CD4-positive, CD25-positive, alpha-beta regulatory T cell (primary cell): ENCODE measurements at regions not wholly inside any gene's neighbourhood (a gene's known extent, or its start where the extent isn't known, plus 50 kb on each side); places are given as distances from the start of the nearest gene placed in this dataset.

Experiments
- ATAC-seq, 2 donors: fragments of 150-1000 bp; cut with Tn5 transposase; one replicate each; pipeline ENCODE4 v1.10.0; 2021; ENCODE audit warnings: low read depth in 2 of 2, moderate number of reproducible peaks in 2 of 2, moderate library complexity in 1 of 2
- DNase-seq, 3 donors: peaks; one replicate each; pipeline versions ENCODE4 v3.0.0 to v3.0.0-alpha.2; 2012 to 2022; ENCODE audit warnings: mixed read lengths in 1 of 3
- H3K27ac ChIP-seq: one replicate; pipeline ENCODE4 v1.7.0; 2013; ENCODE audit warnings: mild to moderate bottlenecking, low read length; ENCODE audit not compliant: insufficient read depth, poor library complexity, severe bottlenecking
- H3K27me3 ChIP-seq: one replicate; pipeline ENCODE4 v1.7.0; 2013; ENCODE audit warnings: low read length; ENCODE audit not compliant: control insufficient read depth, insufficient read depth
- H3K36me3 ChIP-seq: one replicate; pipeline ENCODE4 v1.7.0; 2013; ENCODE audit warnings: mild to moderate bottlenecking, low read length, moderate library complexity; ENCODE audit not compliant: control insufficient read depth, insufficient read depth
- H3K4me1 ChIP-seq: 2 replicates; pipeline ENCODE4 v1.7.0; 2013; ENCODE audit warnings: mild to moderate bottlenecking, low read length; ENCODE audit not compliant: insufficient read depth, control insufficient read depth, poor library complexity, severe bottlenecking
- H3K4me3 ChIP-seq: one replicate; pipeline ENCODE4 v1.7.0; 2013; ENCODE audit warnings: low read depth, mild to moderate bottlenecking, low read length, moderate library complexity
- H3K9me3 ChIP-seq, 2 experiments: 1 replicate in 1 of 2; 2 replicates in 1 of 2; pipeline ENCODE4 v1.7.0; 2013; ENCODE audit warnings: low read length in 2 of 2, mild to moderate bottlenecking in 1 of 2, moderate library complexity in 1 of 2; ENCODE audit not compliant: control insufficient read depth in 2 of 2
- H3K27ac Mint-ChIP-seq, 3 donors: one replicate each; pipeline ENCODE4 v1.8.0; 2020 to 2022; ENCODE audit warnings: mild to moderate bottlenecking in 3 of 3, mixed read lengths in 3 of 3, moderate library complexity in 2 of 3
- H3K27me3 Mint-ChIP-seq: one replicate; pipeline ENCODE4 v1.8.0; 2022; ENCODE audit warnings: mild to moderate bottlenecking, mixed read lengths
- H3K36me3 Mint-ChIP-seq: one replicate; pipeline ENCODE4 v1.8.0; 2020; ENCODE audit warnings: mixed read lengths
- H3K4me1 Mint-ChIP-seq, 4 donors: one replicate each; pipeline ENCODE4 v1.8.0; 2020 to 2022; ENCODE audit warnings: mixed read lengths in 4 of 4, mild to moderate bottlenecking in 1 of 4
- H3K4me3 Mint-ChIP-seq, 4 donors: one replicate each; pipeline ENCODE4 v1.8.0; 2020 to 2022; ENCODE audit warnings: mild to moderate bottlenecking in 4 of 4, mixed read lengths in 4 of 4, moderate library complexity in 3 of 4
- H3K9me3 Mint-ChIP-seq, 7 donors: one replicate each; pipeline ENCODE4 v1.8.0; 2020 to 2022; ENCODE audit warnings: mixed read lengths in 7 of 7, mild to moderate bottlenecking in 3 of 7, moderate library complexity in 2 of 7

DNA sequence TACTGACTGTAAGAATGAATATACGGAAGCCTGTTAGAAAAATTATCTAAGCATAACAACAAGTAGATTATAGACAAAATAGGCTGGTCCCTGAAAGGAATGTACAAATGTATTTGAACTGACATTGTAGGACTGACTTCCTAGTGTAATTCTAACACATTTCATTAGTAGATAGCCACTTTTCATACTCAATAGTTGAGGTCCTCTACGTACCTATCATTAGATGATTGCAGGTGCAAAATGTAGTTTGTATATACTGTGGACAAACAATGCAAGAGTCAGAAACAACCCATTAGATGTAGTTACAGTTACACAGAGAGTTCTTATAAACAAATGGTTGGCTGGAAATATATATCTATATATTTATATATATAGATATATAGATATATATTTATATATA, 402.3 kb upstream of the SLITRK6 start:
- no peaks in the 10 kb centered on the region for H3K4me1 Mint-ChIP-seq
- no peaks in the 10 kb centered on the region for H3K9me3 ChIP-seq
- H3K9me3 Mint-ChIP-seq: peaks cover 0 to 2% (median 0%) of the 10 kb centered on the region in 7 donors
- H3K36me3 ChIP-seq: no peaks in the 10 kb centered on the region
- H3K27ac Mint-ChIP-seq: no peak overlapping the region
- H3K4me3 Mint-ChIP-seq: no peak overlapping the region
- ATAC-seq (no peak), DNase-seq (peak in 1 of 3 donors; percentile 1)
- H3K4me3 ChIP-seq: no peak overlapping the region
- no peaks in the 10 kb centered on the region for H3K4me1 ChIP-seq
- H3K27me3 Mint-ChIP-seq: no peaks in the 10 kb centered on the region
- no peak overlapping the region for H3K27ac ChIP-seq
- H3K36me3 Mint-ChIP-seq: no peaks in the 10 kb centered on the region
- no peaks in the 10 kb centered on the region for H3K27me3 ChIP-seq

DNA sequence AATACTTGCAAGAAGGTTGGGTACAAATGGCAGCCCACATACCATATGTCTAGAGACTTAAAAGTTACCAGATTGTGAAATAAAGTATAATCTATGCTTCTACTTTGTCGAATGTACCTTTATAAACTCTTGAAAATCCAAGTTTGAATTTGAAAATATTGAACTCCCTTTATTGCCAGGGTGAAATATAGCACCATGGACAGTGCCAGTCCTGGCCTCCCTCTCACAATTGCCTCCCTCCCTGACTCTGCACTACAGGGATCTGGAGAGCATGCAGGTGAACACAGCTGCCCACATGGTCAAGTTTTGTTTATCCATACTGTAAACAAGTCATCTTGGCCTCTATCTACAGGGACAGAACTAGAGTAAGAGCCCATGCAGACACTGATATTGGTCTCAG, 394.1 kb upstream of the SLITRK6 start:
- H3K4me1 ChIP-seq: no peaks in the 10 kb centered on the region
- no peaks in the 10 kb centered on the region for H3K27me3 ChIP-seq
- Mint-ChIP-seq H3K27ac (no peak overlapping the region), H3K4me3 (no peak overlapping the region), H3K4me1 (no peaks in the 10 kb centered on the region), H3K9me3 (peaks cover 4 to 17% (median 9%) of the 10 kb centered on the region in 7 donors), H3K27me3 (no peaks in the 10 kb centered on the region), H3K36me3 (no peaks in the 10 kb centered on the region)
- no peak overlapping the region for H3K4me3 ChIP-seq
- H3K36me3 ChIP-seq: no peaks in the 10 kb centered on the region
- ATAC-seq: no peak
- H3K27ac ChIP-seq: no peak overlapping the region
- no peaks in the 10 kb centered on the region for H3K9me3 ChIP-seq
- no peak for DNase-seq

DNA sequence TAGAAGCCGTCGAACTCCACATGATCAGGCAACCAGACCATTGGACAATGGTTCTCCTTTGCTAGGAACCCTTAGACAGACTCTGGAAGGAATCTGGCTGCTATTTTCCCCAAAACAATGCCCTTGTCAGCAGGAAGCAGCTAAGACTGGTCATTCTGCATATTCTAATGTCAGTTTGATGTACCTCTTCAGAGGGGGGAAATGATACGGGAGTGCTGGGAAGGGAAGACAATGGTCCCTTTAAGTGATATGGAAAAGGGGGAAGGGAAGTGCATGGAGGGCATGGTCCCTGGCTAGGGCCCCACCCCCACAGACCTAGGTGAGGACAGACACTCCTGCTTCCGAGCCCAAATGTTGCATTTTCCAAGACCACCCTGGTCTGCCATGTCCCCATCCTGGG, 389.0 kb upstream of the SLITRK6 start:
- H3K36me3 ChIP-seq: no peaks in the 10 kb centered on the region
- Mint-ChIP-seq H3K27me3 (no peaks in the 10 kb centered on the region), H3K4me3 (no peak overlapping the region), H3K36me3 (no peaks in the 10 kb centered on the region), H3K27ac (no peak overlapping the region), H3K9me3 (peaks cover 0 to 16% (median 9%) of the 10 kb centered on the region in 7 donors), H3K4me1 (no peaks in the 10 kb centered on the region)
- H3K27ac ChIP-seq: no peak overlapping the region
- H3K4me1 ChIP-seq: no peaks in the 10 kb centered on the region
- no peaks in the 10 kb centered on the region for H3K9me3 ChIP-seq
- H3K27me3 ChIP-seq: no peaks in the 10 kb centered on the region
- DNase-seq (no peak), ATAC-seq (no peak)
- H3K4me3 ChIP-seq: no peak overlapping the region

DNA sequence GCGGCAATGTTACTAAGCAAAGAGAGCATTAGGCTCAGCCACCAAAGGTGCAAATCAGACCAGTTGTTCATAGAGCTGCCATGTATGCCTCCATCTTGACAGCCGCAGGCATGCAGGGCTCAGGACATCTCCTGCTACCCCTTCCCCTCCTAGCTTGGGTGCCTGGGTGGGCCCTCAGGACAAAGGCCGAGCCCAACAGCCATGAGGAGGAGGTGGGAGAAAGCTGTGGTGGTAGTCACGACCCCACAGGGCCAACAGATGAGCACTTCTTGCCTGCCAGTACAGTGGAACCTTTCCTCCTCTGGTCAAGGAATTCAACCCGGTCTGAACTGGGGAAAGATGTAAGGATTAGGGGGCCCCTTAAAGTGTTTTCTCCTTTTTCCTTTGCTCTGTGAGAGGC, 386.4 kb upstream of the SLITRK6 start:
- H3K4me3 ChIP-seq: no peak overlapping the region
- H3K9me3 ChIP-seq: peaks cover 2 to 9% of the 10 kb centered on the region in 2 experiments
- H3K36me3 ChIP-seq: no peaks in the 10 kb centered on the region
- H3K36me3 Mint-ChIP-seq: no peaks in the 10 kb centered on the region
- no peaks in the 10 kb centered on the region for H3K27me3 ChIP-seq
- H3K9me3 Mint-ChIP-seq: peaks cover 0 to 16% (median 9%) of the 10 kb centered on the region in 7 donors
- H3K4me1 Mint-ChIP-seq: no peaks in the 10 kb centered on the region
- no peak overlapping the region for H3K27ac Mint-ChIP-seq
- H3K4me3 Mint-ChIP-seq: no peak overlapping the region
- no peak overlapping the region for H3K27ac ChIP-seq
- H3K27me3 Mint-ChIP-seq: no peaks in the 10 kb centered on the region
- DNase-seq (no peak), ATAC-seq (no peak)
- no peaks in the 10 kb centered on the region for H3K4me1 ChIP-seq

DNA sequence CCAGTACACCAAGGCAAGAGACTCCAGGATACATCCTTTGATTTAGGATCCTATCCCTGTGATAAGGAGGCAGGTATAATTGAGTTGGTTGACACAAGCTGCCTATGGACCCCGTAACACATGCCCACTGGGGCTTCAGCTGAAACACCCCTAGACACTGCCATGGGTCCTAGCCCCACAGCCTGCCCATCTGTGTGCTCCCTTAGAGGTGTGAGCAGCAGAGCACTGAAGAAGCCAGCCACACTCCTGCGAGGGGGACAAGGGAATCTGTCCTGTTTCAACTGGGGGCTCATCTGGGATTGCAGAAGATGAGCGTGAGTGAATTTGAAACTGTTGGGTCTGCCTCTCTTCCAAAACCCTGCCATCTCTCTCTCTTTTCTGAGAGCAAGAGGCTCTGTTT, 385.9 kb upstream of the SLITRK6 start:
- H3K27me3 ChIP-seq: no peaks in the 10 kb centered on the region
- Mint-ChIP-seq H3K4me3 (no peak overlapping the region), H3K36me3 (no peaks in the 10 kb centered on the region), H3K27me3 (no peaks in the 10 kb centered on the region), H3K9me3 (peaks cover 0 to 16% (median 9%) of the 10 kb centered on the region in 7 donors), H3K27ac (no peak overlapping the region), H3K4me1 (no peaks in the 10 kb centered on the region)
- DNase-seq (no peak), ATAC-seq (no peak)
- H3K36me3 ChIP-seq: no peaks in the 10 kb centered on the region
- peaks cover 2 to 9% of the 10 kb centered on the region in 2 experiments for H3K9me3 ChIP-seq
- H3K4me1 ChIP-seq: no peaks in the 10 kb centered on the region
- H3K4me3 ChIP-seq: no peak overlapping the region
- no peak overlapping the region for H3K27ac ChIP-seq

DNA sequence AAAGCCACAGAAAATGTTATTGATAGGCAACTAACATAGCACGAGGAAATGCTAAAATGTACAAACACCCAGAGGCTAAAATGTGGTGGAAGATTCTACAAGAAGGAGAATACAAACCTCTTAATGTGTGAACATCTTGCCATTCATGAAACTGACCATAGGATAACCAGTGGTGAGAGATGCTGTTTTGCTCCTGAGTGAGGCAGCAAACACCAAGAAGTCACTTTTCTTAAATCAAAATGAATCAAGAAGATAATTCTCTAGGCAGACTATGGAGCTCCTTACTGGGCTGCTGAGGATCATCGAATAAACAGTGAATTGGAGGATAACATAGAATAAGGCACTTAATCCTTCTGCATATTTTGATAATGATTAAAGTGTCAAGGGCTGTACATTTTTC, 375.4 kb upstream of the SLITRK6 start:
- Histone ChIP-seq H3K4me3 (no peak overlapping the region), H3K4me1 (no peaks in the 10 kb centered on the region), H3K27me3 (no peaks in the 10 kb centered on the region), H3K36me3 (no peaks in the 10 kb centered on the region), H3K27ac (no peak overlapping the region), H3K9me3 (no peaks in the 10 kb centered on the region)
- H3K27ac Mint-ChIP-seq: no peak overlapping the region
- ATAC-seq (no peak), DNase-seq (no peak)
- no peaks in the 10 kb centered on the region for H3K36me3 Mint-ChIP-seq
- peaks cover 2 to 8% (median 4%) of the 10 kb centered on the region in 7 donors for H3K9me3 Mint-ChIP-seq
- no peaks in the 10 kb centered on the region for H3K4me1 Mint-ChIP-seq
- no peak overlapping the region for H3K4me3 Mint-ChIP-seq
- no peaks in the 10 kb centered on the region for H3K27me3 Mint-ChIP-seq

DNA sequence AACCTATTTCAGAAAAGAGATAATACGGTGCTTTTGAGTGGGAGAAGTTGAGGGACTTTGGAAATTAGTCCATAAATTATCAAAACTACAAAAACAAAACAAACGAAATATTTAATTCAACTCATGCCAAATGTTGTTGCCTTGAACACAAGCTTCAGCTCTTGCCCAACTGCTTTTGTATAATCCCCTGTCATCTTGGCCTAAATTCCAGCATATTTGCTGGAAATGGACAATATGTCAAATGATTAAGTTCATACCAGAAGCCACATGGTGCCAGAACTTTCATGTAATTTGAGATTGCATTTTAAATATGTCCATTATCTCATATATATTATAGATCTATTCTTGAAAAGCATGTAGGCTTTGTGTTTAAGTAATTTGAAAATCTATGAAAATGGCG, 373.7 kb upstream of the SLITRK6 start:
- ATAC-seq: no peak
- no peak overlapping the region for H3K4me3 Mint-ChIP-seq

DNA sequence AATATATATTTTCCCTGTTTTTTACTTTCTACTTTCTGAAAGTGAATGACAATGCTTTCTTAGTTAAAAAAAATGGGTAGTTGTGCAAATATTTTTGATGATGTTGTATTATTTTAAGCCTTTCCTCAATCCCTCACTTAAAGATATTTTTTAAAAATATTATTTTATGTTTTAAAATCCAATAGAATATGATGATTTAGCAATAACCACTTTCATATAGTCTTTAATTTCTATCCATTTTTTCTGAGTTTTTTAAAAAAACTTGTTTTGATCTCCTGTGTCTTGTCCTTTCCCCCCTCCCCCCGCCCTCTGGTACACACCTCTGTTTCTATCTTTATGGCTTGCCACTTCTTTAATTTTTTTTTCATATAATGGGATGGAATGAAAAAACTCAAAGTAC, 362.0 kb upstream of the SLITRK6 start:
- H3K36me3 ChIP-seq: no peaks in the 10 kb centered on the region
- H3K4me1 ChIP-seq: no peaks in the 10 kb centered on the region
- no peaks in the 10 kb centered on the region for H3K27me3 ChIP-seq
- ATAC-seq (no peak), DNase-seq (no peak)
- Mint-ChIP-seq H3K27me3 (no peaks in the 10 kb centered on the region), H3K27ac (no peak overlapping the region), H3K36me3 (no peaks in the 10 kb centered on the region), H3K9me3 (peaks cover 0 to 8% (median 4%) of the 10 kb centered on the region in 7 donors), H3K4me1 (no peaks in the 10 kb centered on the region), H3K4me3 (no peak overlapping the region)
- no peaks in the 10 kb centered on the region for H3K9me3 ChIP-seq
- H3K27ac ChIP-seq: no peak overlapping the region
- no peak overlapping the region for H3K4me3 ChIP-seq

More for the DNA sequence above, 373.7 kb upstream of the SLITRK6 start:
- no peak overlapping the region for H3K27ac ChIP-seq
- Mint-ChIP-seq H3K9me3 (peaks cover 0 to 8% (median 4%) of the 10 kb centered on the region in 7 donors), H3K27ac (no peak overlapping the region), H3K36me3 (no peaks in the 10 kb centered on the region), H3K27me3 (no peaks in the 10 kb centered on the region), H3K4me1 (no peaks in the 10 kb centered on the region)
- no peaks in the 10 kb centered on the region for H3K4me1 ChIP-seq
- no peak for DNase-seq
- H3K27me3 ChIP-seq: no peaks in the 10 kb centered on the region
- no peak overlapping the region for H3K4me3 ChIP-seq
- H3K9me3 ChIP-seq: no peaks in the 10 kb centered on the region
- no peaks in the 10 kb centered on the region for H3K36me3 ChIP-seq
